ENCODE measurements at regions not wholly inside any gene's neighbourhood (a gene's known extent, or its start where the extent isn't known, plus 50 kb on each side); places are given as distances from the start of the nearest gene placed in this dataset.

DNA sequence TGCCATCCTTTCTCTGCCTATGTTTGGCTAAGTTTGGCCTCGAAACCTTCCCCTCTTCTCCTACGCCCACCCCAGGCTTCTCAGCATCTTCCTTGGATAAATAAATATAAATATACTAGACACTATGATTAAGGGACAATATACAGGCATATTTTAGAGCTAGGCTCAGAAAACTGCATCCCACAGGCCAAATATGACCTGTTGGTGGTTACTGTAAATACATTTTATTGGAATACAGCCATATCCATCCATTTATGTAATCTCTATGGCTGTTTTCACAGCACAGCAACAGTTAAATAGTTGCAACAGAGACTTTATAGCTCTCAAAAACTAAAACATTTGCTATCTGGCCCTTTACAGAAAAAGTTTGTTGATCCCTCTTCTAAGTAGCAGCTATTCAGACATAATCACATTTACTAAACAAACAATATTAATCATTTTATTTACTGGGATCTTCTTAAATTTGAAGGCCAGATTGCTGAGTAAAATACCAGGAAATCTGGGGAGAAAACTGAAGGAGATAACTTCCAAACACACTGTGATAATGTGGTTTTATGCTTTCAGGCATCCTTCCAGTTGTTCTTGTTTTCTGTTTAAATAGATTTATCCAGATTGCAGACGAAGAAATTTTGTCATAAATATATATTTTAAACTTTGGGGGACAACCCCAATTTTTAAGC lies 269.7 kb upstream of the THRB start:
- DNase-seq (ENCODE audit: low read depth), result no peak

GRCh38 chr3:24765399-24765798 lies 270.7 kb upstream of the THRB start:
- DNase-seq (ENCODE audit: low read depth), result no peak

GRCh38 chr3:24769918-24770317 lies 275.3 kb upstream of the THRB start:
- DNase-seq (ENCODE audit: low read depth), result no peak

- peak; percentile 30 for DNase-seq (ENCODE audit: low read depth)
These were observed 279.1 kb upstream of the THRB start for GRCh38 chr3:24773798-24774197.

- no peak for DNase-seq (ENCODE audit: low read depth)
These were observed 286.3 kb upstream of the THRB start for GRCh38 chr3:24780991-24781390.

DNA sequence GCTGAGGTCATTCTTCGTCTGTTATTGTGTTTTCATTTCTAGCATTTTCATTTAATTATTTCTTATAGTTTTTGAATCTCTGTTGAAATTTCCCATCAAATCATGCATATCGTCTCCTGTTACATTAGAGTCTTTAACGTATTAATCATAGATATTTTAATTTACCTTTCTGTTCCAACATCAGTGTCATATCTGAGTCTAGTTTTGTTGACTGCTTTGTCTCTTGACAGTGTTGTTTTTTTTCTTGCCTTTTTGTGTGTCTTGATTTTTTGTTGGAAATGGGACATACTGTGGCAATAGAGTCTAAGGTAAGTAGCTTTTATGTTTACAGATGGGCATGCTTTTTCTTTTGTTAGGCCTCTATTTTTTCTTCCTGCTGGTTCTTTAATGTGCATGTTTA lies 286.8 kb upstream of the THRB start:
- no peak for DNase-seq (ENCODE audit: low read depth)

DNA sequence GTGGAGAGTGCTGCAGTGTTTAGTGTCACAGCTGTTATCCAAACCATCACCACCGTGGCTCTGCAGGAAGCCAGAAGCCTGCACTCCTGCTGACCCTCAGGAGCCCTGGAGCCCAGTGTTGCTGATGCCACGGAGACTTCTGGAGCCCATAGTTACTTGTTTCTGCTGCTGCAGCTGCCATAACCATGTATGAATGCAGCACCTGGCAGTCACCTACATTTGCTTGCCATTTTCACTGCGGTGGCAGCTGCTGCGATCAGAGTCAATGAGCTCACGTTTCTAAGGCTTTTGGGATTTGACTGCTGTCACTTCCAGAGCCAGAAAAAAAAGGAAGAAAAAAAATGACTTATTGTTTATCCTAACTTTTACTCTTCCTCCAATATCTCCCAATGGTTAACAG lies 299.2 kb upstream of the THRB start:
- no peak for DNase-seq (ENCODE audit: low read depth)

GRCh38 chr3:24802614-24803013 lies 308.0 kb upstream of the THRB start:
- no peak for DNase-seq (ENCODE audit: low read depth)

- no peak for DNase-seq (ENCODE audit: low read depth)
These were observed 309.4 kb upstream of the THRB start for GRCh38 chr3:24804095-24804494.

DNA sequence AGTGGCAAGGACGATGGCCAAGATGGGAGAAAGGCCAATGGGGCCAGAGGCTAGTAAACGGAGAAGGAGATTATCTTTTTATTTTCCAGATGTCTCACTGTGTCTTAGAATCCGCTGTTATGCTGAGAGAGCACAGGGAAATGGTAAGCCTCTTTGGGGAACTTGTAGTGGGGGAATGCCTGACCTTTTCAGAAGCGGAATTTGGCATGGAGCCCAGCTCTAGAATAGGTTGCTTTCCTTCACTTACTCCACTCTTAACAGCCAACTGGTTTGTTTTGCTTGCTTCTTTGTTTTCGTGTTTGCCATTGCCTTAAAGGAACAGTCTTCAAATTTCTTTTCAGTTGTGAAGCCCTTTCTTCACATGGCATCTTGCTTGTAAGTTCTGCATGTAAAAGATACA lies 316.2 kb upstream of the THRB start:
- no peak for DNase-seq (ENCODE audit: low read depth)

GRCh38 chr3:24812116-24812515 lies 317.5 kb upstream of the THRB start:
- DNase-seq (ENCODE audit: low read depth), result no peak

DNA sequence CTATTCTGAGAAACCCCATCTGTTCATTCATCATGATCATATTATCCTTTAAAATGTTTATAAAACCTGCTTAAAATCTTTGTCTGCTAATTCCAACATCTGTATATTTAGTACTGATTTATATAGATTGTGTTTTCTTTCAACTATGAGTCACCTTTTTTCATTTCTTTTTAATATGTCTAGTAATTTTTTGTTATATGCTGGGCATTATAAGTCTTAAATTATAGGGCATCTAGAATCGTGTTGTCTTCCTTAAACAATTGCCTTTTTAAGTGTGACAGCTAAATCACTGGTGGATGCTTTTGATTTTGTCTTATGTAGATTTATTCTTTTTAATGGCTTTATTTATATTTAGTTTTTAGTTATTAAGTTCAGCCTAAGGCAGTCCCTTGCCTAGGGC lies 323.4 kb upstream of the THRB start:
- no peak for DNase-seq (ENCODE audit: low read depth)

GRCh38 chr3:24828011-24828410 lies 333.4 kb upstream of the THRB start:
- DNase-seq (ENCODE audit: low read depth), result no peak

DNA sequence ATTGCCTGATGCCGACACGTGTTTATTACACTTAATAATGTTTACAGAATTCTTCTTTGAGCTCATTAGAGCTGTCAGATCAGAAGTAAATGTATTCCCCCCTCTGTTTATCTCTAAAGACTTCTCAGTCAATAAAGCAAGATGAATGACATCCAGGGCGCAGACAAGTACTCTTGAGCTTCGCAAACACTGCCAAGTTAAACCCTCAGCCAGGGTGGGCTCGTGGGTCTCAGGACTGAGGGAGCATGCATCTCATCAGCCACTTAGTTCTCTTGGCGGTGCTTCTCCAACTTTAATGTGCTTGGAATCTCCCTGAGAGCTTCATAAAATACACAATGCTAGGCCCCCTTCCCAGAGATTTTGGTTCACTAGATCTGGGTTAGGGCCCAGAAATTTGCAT lies 333.9 kb upstream of the THRB start:
- DNase-seq (ENCODE audit: low read depth), result no peak

- no peak for DNase-seq (ENCODE audit: low read depth)
These were observed 334.4 kb upstream of the THRB start for GRCh38 chr3:24829011-24829581.

GRCh38 chr3:24829629-24830229 lies 335.1 kb upstream of the THRB start:
- no peak for DNase-seq (ENCODE audit: low read depth)

DNA sequence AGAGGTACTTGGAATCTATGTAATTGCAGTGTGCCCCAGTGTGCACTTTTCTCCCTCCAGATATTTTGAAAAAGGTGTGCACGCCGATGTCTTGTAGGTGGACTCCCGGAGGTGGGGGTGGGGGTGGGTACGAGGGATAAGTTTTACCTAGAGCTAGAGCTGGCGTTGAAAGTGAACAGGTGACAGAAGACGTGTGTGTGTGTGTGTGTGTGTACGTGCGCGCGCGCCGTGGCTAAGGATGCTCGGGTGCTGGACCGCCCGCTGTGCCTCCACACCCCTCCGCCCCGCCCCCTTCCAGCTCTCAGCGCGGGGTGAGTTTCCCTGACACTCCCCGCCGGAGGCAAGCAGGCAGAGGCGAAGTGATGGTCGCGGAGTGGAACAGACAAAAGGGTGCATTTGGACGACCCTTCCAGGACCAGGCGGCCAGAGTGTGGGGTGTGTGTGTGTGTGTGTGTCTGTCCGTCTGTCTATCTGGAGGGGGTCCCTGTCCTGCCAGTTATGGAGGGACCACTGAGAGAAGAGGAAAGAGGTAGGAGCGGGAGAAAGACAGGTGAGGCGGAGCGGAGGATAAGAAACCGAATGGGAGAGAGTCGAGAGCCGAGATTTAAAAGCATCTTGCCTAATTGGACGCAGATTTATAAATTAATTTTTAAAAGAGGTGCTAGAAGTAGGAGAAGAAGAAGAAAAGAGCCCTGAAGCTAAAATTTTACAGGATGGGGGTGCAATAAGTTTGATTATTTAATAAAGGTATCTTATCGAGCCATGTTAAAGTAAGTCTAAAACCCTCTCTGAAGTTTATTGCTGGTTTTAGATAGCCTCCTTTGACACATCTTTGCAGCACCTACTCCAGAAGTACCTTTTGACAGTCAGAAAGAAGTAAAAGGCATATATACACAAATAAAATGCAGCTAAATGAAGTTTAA lies 335.8 kb upstream of the THRB start:
- DNase-seq (ENCODE audit: low read depth), result no peak

DNA sequence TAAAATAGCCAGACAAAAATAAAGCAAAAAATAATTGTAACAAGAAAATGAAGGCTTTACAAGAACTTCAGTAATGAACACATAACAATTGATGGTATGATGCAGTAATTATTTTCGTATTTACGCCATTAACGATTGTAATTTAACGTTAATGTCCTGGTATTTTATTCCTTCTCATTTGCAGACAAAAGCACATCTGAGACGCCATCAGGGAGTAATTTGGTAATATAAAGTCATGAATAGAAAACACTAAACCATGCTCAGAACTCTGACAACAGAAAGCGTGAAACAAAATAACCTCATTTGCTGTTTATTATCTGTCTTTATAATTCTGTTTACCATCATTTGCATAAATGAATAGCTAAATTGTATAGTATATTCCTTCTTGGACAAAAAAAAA lies 336.6 kb upstream of the THRB start:
- no peak for DNase-seq (ENCODE audit: low read depth)

GRCh38 chr3:24832891-24833290 lies 338.2 kb upstream of the THRB start:
- DNase-seq (ENCODE audit: low read depth), result no peak

GRCh38 chr3:24834442-24834841 lies 339.8 kb upstream of the THRB start:
- no peak for DNase-seq (ENCODE audit: low read depth)

- DNase-seq (ENCODE audit: low read depth), result no peak
These were observed 340.9 kb upstream of the THRB start for GRCh38 chr3:24835510-24835909.

GRCh38 chr3:24837601-24838000 lies 343.0 kb upstream of the THRB start:
- DNase-seq (ENCODE audit: low read depth), result no peak

- no peak for DNase-seq (ENCODE audit: low read depth)
These were observed 343.9 kb upstream of the THRB start for GRCh38 chr3:24838533-24838932.

All from HS-27A (cell line).